ENCODE measurements at regions not wholly inside any gene's neighbourhood (a gene's known extent, or its start where the extent isn't known, plus 50 kb on each side); places are given as distances from the start of the nearest gene placed in this dataset.
"Not testable (repeated sequence)": the region's sequence is repeated elsewhere in the genome, so short reads cannot be mapped to it uniquely, and the experiment has no call there.

GRCh38 chr17:30720971-30721370, 103.5 kb downstream of the CRLF3 start:
- H3K9ac ChIP-seq (ENCODE audit: low read length in 5 of 5); H3K36me3 ChIP-seq (ENCODE audit: control insufficient read depth in 5 of 5, insufficient read depth in 5 of 5, low read length in 5 of 5); H3K27me3 ChIP-seq (ENCODE audit: control insufficient read depth in 5 of 5, insufficient read depth in 4 of 5, low read length in 5 of 5); H3K4me3 ChIP-seq (ENCODE audit: low read depth in 1 of 5, low read length in 5 of 5); H3K4me1 ChIP-seq (ENCODE audit: control insufficient read depth in 5 of 5, insufficient read depth in 5 of 5, low read length in 5 of 5); H3K27ac ChIP-seq (ENCODE audit: low read depth, low read length); H3K9me3 ChIP-seq (ENCODE audit: control insufficient read depth in 5 of 5, low read length in 5 of 5): not testable (repeated sequence)

- Histone ChIP-seq H3K27me3 (ENCODE audit: control insufficient read depth in 5 of 5, insufficient read depth in 4 of 5, low read length in 5 of 5) (no peaks in the 10 kb centered on the region), H3K9ac (ENCODE audit: low read length in 5 of 5) (no peak overlapping the region)
Measured at GRCh38 chr17:30720013-30720471, 104.5 kb downstream of the CRLF3 start.

GRCh38 chr17:30719131-30719973, 105.1 kb downstream of the CRLF3 start:
- not testable (repeated sequence) for H3K9me3 ChIP-seq (ENCODE audit: control insufficient read depth in 5 of 5, low read length in 5 of 5)

More at GRCh38 chr17:30720013-30720471, 104.5 kb downstream of the CRLF3 start:
- H3K36me3 ChIP-seq (ENCODE audit: control insufficient read depth in 5 of 5, insufficient read depth in 5 of 5, low read length in 5 of 5), result no peaks in the 10 kb centered on the region
- H3K4me1 ChIP-seq (ENCODE audit: control insufficient read depth in 5 of 5, insufficient read depth in 5 of 5, low read length in 5 of 5), result peaks cover 0 to 3% (median 0%) of the 10 kb centered on the region in 5 donors
- no peak overlapping the region for H3K27ac ChIP-seq (ENCODE audit: low read depth, low read length)
- H3K9me3 ChIP-seq (ENCODE audit: control insufficient read depth in 5 of 5, low read length in 5 of 5), result no peaks in the 10 kb centered on the region
- no peak overlapping the region for H3K4me3 ChIP-seq (ENCODE audit: low read depth in 1 of 5, low read length in 5 of 5)

GRCh38 chr17:30718691-30719090, 105.8 kb downstream of the CRLF3 start:
- not testable (repeated sequence) for H3K27me3 ChIP-seq (ENCODE audit: control insufficient read depth in 5 of 5, insufficient read depth in 4 of 5, low read length in 5 of 5); H3K4me3 ChIP-seq (ENCODE audit: low read depth in 1 of 5, low read length in 5 of 5); H3K36me3 ChIP-seq (ENCODE audit: control insufficient read depth in 5 of 5, insufficient read depth in 5 of 5, low read length in 5 of 5); H3K27ac ChIP-seq (ENCODE audit: low read depth, low read length); H3K9ac ChIP-seq (ENCODE audit: low read length in 5 of 5); H3K9me3 ChIP-seq (ENCODE audit: control insufficient read depth in 5 of 5, low read length in 5 of 5); H3K4me1 ChIP-seq (ENCODE audit: control insufficient read depth in 5 of 5, insufficient read depth in 5 of 5, low read length in 5 of 5)

More at GRCh38 chr17:30719131-30719973, 105.1 kb downstream of the CRLF3 start:
- not testable (repeated sequence) for H3K4me1 ChIP-seq (ENCODE audit: control insufficient read depth in 5 of 5, insufficient read depth in 5 of 5, low read length in 5 of 5); H3K27me3 ChIP-seq (ENCODE audit: control insufficient read depth in 5 of 5, insufficient read depth in 4 of 5, low read length in 5 of 5); H3K36me3 ChIP-seq (ENCODE audit: control insufficient read depth in 5 of 5, insufficient read depth in 5 of 5, low read length in 5 of 5); H3K4me3 ChIP-seq (ENCODE audit: low read depth in 1 of 5, low read length in 5 of 5); H3K27ac ChIP-seq (ENCODE audit: low read depth, low read length)
- H3K9ac ChIP-seq (ENCODE audit: low read length in 5 of 5), result peak overlapping the region in 1 of 5 donors; percentile 4

GRCh38 chr17:30718099-30718447, 106.4 kb downstream of the CRLF3 start:
- not testable (repeated sequence) for H3K27ac ChIP-seq (ENCODE audit: low read depth, low read length); H3K9me3 ChIP-seq (ENCODE audit: control insufficient read depth in 5 of 5, low read length in 5 of 5); H3K4me1 ChIP-seq (ENCODE audit: control insufficient read depth in 5 of 5, insufficient read depth in 5 of 5, low read length in 5 of 5); H3K9ac ChIP-seq (ENCODE audit: low read length in 5 of 5); H3K4me3 ChIP-seq (ENCODE audit: low read depth in 1 of 5, low read length in 5 of 5); H3K36me3 ChIP-seq (ENCODE audit: control insufficient read depth in 5 of 5, insufficient read depth in 5 of 5, low read length in 5 of 5); H3K27me3 ChIP-seq (ENCODE audit: control insufficient read depth in 5 of 5, insufficient read depth in 4 of 5, low read length in 5 of 5)

GRCh38 chr17:30717291-30718098, 107.0 kb downstream of the CRLF3 start:
- H3K9ac ChIP-seq (ENCODE audit: low read length in 5 of 5), result no peak overlapping the region
- H3K4me3 ChIP-seq (ENCODE audit: low read depth in 1 of 5, low read length in 5 of 5), result no peak overlapping the region
- H3K27me3 ChIP-seq (ENCODE audit: control insufficient read depth in 5 of 5, insufficient read depth in 4 of 5, low read length in 5 of 5), result no peaks in the 10 kb centered on the region
- no peak overlapping the region for H3K27ac ChIP-seq (ENCODE audit: low read depth, low read length)
- H3K36me3 ChIP-seq (ENCODE audit: control insufficient read depth in 5 of 5, insufficient read depth in 5 of 5, low read length in 5 of 5), result no peaks in the 10 kb centered on the region
- peaks cover 0 to 3% (median 0%) of the 10 kb centered on the region in 5 donors for H3K4me1 ChIP-seq (ENCODE audit: control insufficient read depth in 5 of 5, insufficient read depth in 5 of 5, low read length in 5 of 5)
- no peaks in the 10 kb centered on the region for H3K9me3 ChIP-seq (ENCODE audit: control insufficient read depth in 5 of 5, low read length in 5 of 5)

GRCh38 chr17:30716461-30717290, 107.8 kb downstream of the CRLF3 start:
- H3K9ac ChIP-seq (ENCODE audit: low read length in 5 of 5), result no peak overlapping the region
- H3K27me3 ChIP-seq (ENCODE audit: control insufficient read depth in 5 of 5, insufficient read depth in 4 of 5, low read length in 5 of 5), result no peaks in the 10 kb centered on the region
- no peaks in the 10 kb centered on the region for H3K36me3 ChIP-seq (ENCODE audit: control insufficient read depth in 5 of 5, insufficient read depth in 5 of 5, low read length in 5 of 5)
- H3K27ac ChIP-seq (ENCODE audit: low read depth, low read length), result no peak overlapping the region
- peaks cover 0 to 7% (median 0%) of the 10 kb centered on the region in 5 donors for H3K4me1 ChIP-seq (ENCODE audit: control insufficient read depth in 5 of 5, insufficient read depth in 5 of 5, low read length in 5 of 5)
- H3K4me3 ChIP-seq (ENCODE audit: low read depth in 1 of 5, low read length in 5 of 5), result no peak overlapping the region
- no peaks in the 10 kb centered on the region for H3K9me3 ChIP-seq (ENCODE audit: control insufficient read depth in 5 of 5, low read length in 5 of 5)

GRCh38 chr17:30714825-30715622, 109.5 kb downstream of the CRLF3 start:
- H3K9ac ChIP-seq (ENCODE audit: low read length in 5 of 5); H3K27ac ChIP-seq (ENCODE audit: low read depth, low read length); H3K9me3 ChIP-seq (ENCODE audit: control insufficient read depth in 5 of 5, low read length in 5 of 5); H3K4me3 ChIP-seq (ENCODE audit: low read depth in 1 of 5, low read length in 5 of 5); H3K27me3 ChIP-seq (ENCODE audit: control insufficient read depth in 5 of 5, insufficient read depth in 4 of 5, low read length in 5 of 5); H3K36me3 ChIP-seq (ENCODE audit: control insufficient read depth in 5 of 5, insufficient read depth in 5 of 5, low read length in 5 of 5): not testable (repeated sequence)
- H3K4me1 ChIP-seq (ENCODE audit: control insufficient read depth in 5 of 5, insufficient read depth in 5 of 5, low read length in 5 of 5), result peaks cover 0 to 17% (median 11%) of the 10 kb centered on the region in 5 donors

GRCh38 chr17:30713805-30714204, 110.7 kb downstream of the CRLF3 start:
- not testable (repeated sequence) for H3K27ac ChIP-seq (ENCODE audit: low read depth, low read length); H3K9ac ChIP-seq (ENCODE audit: low read length in 5 of 5); H3K9me3 ChIP-seq (ENCODE audit: control insufficient read depth in 5 of 5, low read length in 5 of 5); H3K36me3 ChIP-seq (ENCODE audit: control insufficient read depth in 5 of 5, insufficient read depth in 5 of 5, low read length in 5 of 5); H3K4me3 ChIP-seq (ENCODE audit: low read depth in 1 of 5, low read length in 5 of 5); H3K27me3 ChIP-seq (ENCODE audit: control insufficient read depth in 5 of 5, insufficient read depth in 4 of 5, low read length in 5 of 5)
- H3K4me1 ChIP-seq (ENCODE audit: control insufficient read depth in 5 of 5, insufficient read depth in 5 of 5, low read length in 5 of 5), result peaks cover 0 to 18% (median 11%) of the 10 kb centered on the region in 5 donors

Measured in subcutaneous abdominal adipose tissue (tissue), 5 donors.